Activated CD8-positive, alpha-beta T cell treated with anti-CD3 and anti-CD28 coated beads, Interleukin-2, amount 10 ng/mL, durations not matched to agents 7 days and 5 days (primary cell): ENCODE measurements at regions not wholly inside any gene's neighbourhood (a gene's known extent, or its start where the extent isn't known, plus 50 kb on each side); places are given as distances from the start of the nearest gene placed in this dataset.
"Not testable (repeated sequence)": the region's sequence is repeated elsewhere in the genome, so short reads cannot be mapped to it uniquely, and the experiment has no call there.

ENCODE experiments used
- ATAC-seq: fragments of 150-1000 bp; cut with Tn5 transposase; one replicate; pipeline ENCODE4 v1.10.0; 2021; ENCODE audit warnings: moderate library complexity
- CTCF ChIA-PET: fragments of 350-600 bp; sonication (Branson Sonifier 250); formaldehyde crosslinking; loops from one replicate; lab custom pipeline; 2021; ENCODE audit warnings: antibody characterized with exemption; lab: Charles Lee
- POLR2A ChIA-PET: fragments of 350-600 bp; sonication (Branson Sonifier 250); formaldehyde crosslinking; loops from one replicate; lab custom pipeline; 2021; ENCODE audit warnings: antibody characterized with exemption; lab: Charles Lee
- DNase-seq: peaks from one replicate; pipeline ENCODE4 v3.0.0-alpha.2; 2020
- H3K27ac Mint-ChIP-seq: one replicate; pipeline ENCODE4 v1.8.0; 2021; ENCODE audit warnings: mild to moderate bottlenecking, mixed read lengths
- H3K27me3 Mint-ChIP-seq: one replicate; pipeline ENCODE4 v1.8.0; 2021; ENCODE audit warnings: low read depth, mixed read lengths
- H3K36me3 Mint-ChIP-seq: one replicate; pipeline ENCODE4 v1.8.0; 2021; ENCODE audit warnings: low read depth, mixed read lengths
- H3K4me1 Mint-ChIP-seq: one replicate; pipeline ENCODE4 v1.8.0; 2021; ENCODE audit warnings: low read depth, mixed read lengths
- H3K4me3 Mint-ChIP-seq: one replicate; pipeline ENCODE4 v1.8.0; 2021; ENCODE audit warnings: mild to moderate bottlenecking, mixed read lengths
- H3K9me3 Mint-ChIP-seq: one replicate; pipeline ENCODE4 v1.8.0; 2022; ENCODE audit warnings: mixed read lengths; ENCODE audit not compliant: insufficient read depth

DNA sequence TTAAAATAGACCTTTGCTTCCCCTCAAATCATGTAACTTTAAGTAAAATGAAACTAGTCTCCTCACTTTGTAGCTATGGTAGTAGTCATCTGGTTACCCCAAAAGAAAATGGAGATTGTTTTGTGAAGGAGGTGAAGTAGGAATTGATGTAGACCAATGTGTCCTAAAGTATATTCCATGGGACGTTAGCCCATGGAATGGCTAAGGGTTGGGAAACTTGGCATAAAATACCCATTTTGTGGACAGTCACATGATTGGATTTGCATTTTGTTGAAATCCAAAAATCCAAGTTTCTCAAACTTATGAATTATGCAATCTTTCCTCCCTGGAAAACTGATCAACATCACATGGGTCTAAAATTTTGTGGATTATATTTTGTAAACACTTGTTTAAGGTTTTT, 290.6 kb downstream of the OSTF1 start:
- no peak for ATAC-seq

DNA sequence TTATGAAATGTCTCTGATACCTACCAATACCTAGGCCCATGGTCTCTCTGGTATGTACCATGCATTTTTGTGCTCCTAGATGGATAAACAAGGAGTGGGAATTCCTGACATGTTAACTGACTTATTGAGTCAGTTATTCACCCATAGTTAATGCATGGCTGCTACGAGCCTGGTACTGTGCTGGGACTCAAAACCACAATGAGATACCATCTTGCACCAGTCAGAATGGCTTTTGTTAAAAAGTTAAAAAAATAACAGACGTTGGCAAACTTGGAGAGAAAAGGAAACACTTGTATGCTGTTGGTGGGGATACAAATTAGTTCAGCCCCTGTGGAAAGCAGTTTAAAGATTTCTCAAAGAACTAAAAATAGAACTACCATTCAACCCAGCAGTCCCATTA, 293.8 kb downstream of the OSTF1 start:
- H3K36me3 Mint-ChIP-seq = no peaks in the 10 kb centered on the region
- POLR2A ChIA-PET = no interaction called here
- ATAC-seq (no peak), DNase-seq (no peak)
- CTCF ChIA-PET = no interaction called here
- no peaks in the 10 kb centered on the region for H3K27me3 Mint-ChIP-seq
- H3K9me3 Mint-ChIP-seq = peaks cover 14% of the 10 kb centered on the region
- no peak overlapping the region for H3K27ac Mint-ChIP-seq
- no peaks in the 10 kb centered on the region for H3K4me1 Mint-ChIP-seq
- no peak overlapping the region for H3K4me3 Mint-ChIP-seq

More for the DNA sequence above, 290.6 kb downstream of the OSTF1 start:
- POLR2A ChIA-PET = no interaction called here
- Mint-ChIP-seq H3K27ac (no peak overlapping the region), H3K4me3 (no peak overlapping the region), H3K9me3 (no peaks in the 10 kb centered on the region), H3K4me1 (no peaks in the 10 kb centered on the region), H3K36me3 (no peaks in the 10 kb centered on the region), H3K27me3 (no peaks in the 10 kb centered on the region)
- CTCF ChIA-PET = no interaction called here
- no peak for DNase-seq

DNA sequence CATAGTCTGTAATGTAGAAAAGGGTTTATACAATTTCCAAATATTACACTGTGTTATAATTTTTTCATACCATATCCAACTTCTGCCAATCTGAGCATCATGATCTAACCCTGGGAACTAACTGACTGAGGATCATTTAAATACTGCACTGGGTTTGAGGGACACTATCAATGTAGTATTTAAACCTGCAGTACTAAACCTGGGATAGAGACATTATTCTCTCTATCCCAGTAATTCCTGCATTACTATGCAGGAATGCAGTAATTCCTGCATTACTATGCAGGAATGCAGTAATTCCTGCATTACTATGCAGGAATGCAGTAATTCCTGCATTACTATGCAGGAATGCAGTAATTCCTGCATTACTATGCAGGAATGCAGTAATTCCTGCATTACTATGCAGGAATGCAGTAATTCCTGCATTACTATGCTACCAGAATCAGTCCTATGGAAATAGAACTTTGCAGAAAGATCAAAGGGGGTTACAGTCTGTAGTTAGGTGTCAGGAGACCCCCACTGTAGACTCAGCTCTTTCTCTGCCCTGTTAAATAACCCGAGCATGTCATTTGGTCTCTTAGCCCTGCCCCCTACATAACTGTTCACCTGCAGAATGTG, 295.2 kb downstream of the OSTF1 start:
- H3K27me3 Mint-ChIP-seq, H3K36me3 Mint-ChIP-seq, H3K4me3 Mint-ChIP-seq, H3K4me1 Mint-ChIP-seq, DNase-seq, H3K27ac Mint-ChIP-seq, CTCF ChIA-PET, ATAC-seq, POLR2A ChIA-PET: not testable (repeated sequence)
- H3K9me3 Mint-ChIP-seq = peaks cover 14% of the 10 kb centered on the region

DNA sequence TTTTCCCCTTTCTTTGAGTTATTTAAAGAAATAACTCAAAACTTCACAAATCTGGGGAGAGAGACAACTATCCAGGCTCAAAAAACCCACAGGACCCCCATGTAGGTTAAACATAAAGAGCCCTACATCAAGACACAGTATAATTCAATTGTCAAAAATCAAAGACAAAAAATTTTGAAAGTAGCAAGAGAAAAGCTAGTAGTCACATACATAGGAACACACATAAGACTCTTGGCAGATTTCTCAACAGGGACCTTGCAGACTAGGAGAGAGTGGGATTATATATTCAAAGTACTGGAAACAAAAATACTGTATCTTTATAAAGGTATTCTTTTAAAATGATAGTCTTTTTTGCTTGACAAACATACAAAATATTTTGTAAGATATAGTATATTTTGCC, 296.9 kb downstream of the OSTF1 start:
- ChIA-PET CTCF (interaction anchor here (1.0 kb wide), 1 partner anchor 35 kb away, joined by 3 read pairs; no protein-coding TSS in a partner anchor), POLR2A (no interaction called here)
- ATAC-seq (no peak), DNase-seq (no peak)
- Mint-ChIP-seq H3K4me3 (no peak overlapping the region), H3K27ac (no peak overlapping the region), H3K9me3 (peaks cover 14% of the 10 kb centered on the region), H3K36me3 (no peaks in the 10 kb centered on the region), H3K27me3 (no peaks in the 10 kb centered on the region), H3K4me1 (no peaks in the 10 kb centered on the region)

DNA sequence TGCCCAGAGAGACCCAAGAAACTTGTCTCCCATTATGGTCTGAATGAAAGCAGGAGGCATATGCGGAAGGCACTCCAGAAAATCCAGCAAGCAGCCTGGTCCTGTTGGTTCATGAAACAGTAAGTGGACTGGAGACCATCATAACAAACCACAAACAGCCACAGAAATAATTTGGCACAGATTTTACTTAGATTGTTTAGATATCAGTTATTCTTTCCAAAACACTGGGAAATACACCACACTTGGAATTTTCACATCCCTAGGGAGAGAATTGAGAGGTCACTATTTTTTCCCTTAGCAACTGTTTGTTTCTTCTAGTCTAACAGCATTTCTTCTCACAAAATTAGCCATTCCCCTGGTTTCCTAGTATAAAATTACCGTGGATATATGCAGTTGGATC, 300.8 kb downstream of the OSTF1 start:
- no peaks in the 10 kb centered on the region for H3K4me1 Mint-ChIP-seq
- DNase-seq = no peak
- CTCF ChIA-PET = no interaction called here

DNA sequence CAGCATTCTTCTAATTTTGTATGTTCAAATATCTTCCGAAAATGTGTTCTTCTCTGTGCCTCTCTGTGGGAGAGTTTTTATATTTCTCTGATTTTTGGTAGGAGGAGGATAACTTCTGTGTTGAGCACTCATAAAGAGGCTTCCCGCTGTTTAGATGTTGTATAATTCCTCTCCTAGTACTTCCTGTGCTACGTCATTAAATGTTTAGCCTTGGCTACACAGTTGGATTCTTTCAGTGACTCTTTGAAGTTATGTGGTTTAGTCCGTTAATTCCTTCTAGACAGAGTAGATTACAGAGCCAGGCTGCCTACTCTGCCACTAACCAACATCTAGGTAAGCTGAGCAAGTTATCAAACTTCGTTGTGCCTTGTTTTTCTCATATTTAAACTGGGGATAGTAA, 302.6 kb downstream of the OSTF1 start:
- Mint-ChIP-seq H3K36me3 (no peaks in the 10 kb centered on the region), H3K9me3 (no peaks in the 10 kb centered on the region), H3K27me3 (no peaks in the 10 kb centered on the region), H3K4me3 (no peak overlapping the region), H3K27ac (no peak overlapping the region), H3K4me1 (no peaks in the 10 kb centered on the region)
- ChIA-PET CTCF (no interaction called here), POLR2A (no interaction called here)
- DNase-seq = no peak
- ATAC-seq = no peak

More for the DNA sequence above, 300.8 kb downstream of the OSTF1 start:
- no peak for ATAC-seq
- H3K36me3 Mint-ChIP-seq = no peaks in the 10 kb centered on the region
- peaks cover 14% of the 10 kb centered on the region for H3K9me3 Mint-ChIP-seq
- no peak overlapping the region for H3K4me3 Mint-ChIP-seq
- H3K27ac Mint-ChIP-seq = no peak overlapping the region
- H3K27me3 Mint-ChIP-seq = no peaks in the 10 kb centered on the region
- POLR2A ChIA-PET = no interaction called here

DNA sequence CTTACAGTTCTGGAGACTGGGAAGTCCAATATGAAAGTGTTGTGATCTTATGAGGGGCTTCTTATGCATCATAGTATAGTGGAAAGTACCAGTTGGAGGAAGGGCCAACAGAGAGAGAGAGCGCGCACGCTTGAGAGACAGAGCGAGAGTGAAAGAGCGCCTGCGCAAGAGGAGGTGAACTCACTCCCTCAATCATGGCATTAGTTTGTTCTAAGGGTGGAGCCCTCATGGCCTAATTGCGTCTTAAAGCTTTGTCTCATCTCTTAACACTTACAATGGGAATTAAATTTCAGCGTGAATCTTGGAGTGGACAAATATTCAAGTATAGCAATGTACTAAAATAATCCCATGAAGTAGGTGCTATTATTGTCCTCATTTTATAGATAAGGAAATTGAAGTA, 303.2 kb downstream of the OSTF1 start:
- DNase-seq = no peak
- H3K4me1 Mint-ChIP-seq = no peaks in the 10 kb centered on the region
- no peak overlapping the region for H3K27ac Mint-ChIP-seq
- H3K4me3 Mint-ChIP-seq = no peak overlapping the region
- H3K27me3 Mint-ChIP-seq = no peaks in the 10 kb centered on the region
- H3K9me3 Mint-ChIP-seq = no peaks in the 10 kb centered on the region
- ChIA-PET CTCF (no interaction called here), POLR2A (no interaction called here)
- no peaks in the 10 kb centered on the region for H3K36me3 Mint-ChIP-seq
- ATAC-seq = no peak

DNA sequence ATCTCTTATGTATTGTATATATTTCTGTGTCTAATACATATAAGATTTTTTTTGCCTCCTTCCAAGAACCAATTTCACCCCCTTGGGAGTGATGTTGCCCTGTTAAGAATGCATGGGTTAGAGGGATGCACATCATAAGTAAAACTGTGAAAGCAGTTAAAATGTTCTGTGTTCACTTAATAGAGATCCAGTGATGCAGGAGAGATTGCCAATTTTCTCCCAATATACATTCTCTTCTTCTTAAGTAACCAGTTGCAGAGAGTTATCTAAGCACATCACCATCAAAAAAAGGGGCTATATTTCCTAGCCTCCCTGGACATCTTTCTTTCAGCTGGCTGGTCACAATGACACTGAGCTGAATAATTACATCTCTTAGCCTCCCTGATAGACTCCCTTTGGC, 307.0 kb downstream of the OSTF1 start:
- Mint-ChIP-seq H3K27ac (no peak overlapping the region), H3K27me3 (no peaks in the 10 kb centered on the region), H3K36me3 (no peaks in the 10 kb centered on the region), H3K4me3 (no peak overlapping the region), H3K9me3 (no peaks in the 10 kb centered on the region), H3K4me1 (no peaks in the 10 kb centered on the region)
- ATAC-seq (no peak), DNase-seq (no peak)
- CTCF ChIA-PET = no interaction called here
- POLR2A ChIA-PET = no interaction called here

DNA sequence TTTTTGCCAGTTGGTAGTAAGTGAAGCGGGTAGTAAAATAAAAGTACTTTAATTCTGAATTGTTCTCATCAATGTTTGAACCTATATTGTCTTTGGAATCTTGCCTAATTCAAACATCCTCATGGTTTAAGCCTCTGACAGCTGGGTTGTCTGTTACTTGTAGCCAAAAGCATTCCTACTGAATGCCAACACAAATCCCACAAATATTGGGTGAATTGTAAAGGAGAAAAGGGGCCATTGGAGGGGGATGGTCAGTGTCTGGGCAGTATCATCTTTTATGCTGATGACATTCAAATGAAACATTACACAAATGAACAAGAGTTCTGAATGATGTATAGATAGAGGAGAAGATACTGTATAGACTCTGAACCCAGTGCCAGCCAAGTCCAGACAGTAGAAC, 309.5 kb downstream of the OSTF1 start:
- no peak overlapping the region for H3K4me3 Mint-ChIP-seq
- ATAC-seq (no peak), DNase-seq (no peak)
- CTCF ChIA-PET = no interaction called here
- no peaks in the 10 kb centered on the region for H3K4me1 Mint-ChIP-seq
- no peaks in the 10 kb centered on the region for H3K36me3 Mint-ChIP-seq
- no peak overlapping the region for H3K27ac Mint-ChIP-seq
- H3K9me3 Mint-ChIP-seq = no peaks in the 10 kb centered on the region
- POLR2A ChIA-PET = no interaction called here
- no peaks in the 10 kb centered on the region for H3K27me3 Mint-ChIP-seq

DNA sequence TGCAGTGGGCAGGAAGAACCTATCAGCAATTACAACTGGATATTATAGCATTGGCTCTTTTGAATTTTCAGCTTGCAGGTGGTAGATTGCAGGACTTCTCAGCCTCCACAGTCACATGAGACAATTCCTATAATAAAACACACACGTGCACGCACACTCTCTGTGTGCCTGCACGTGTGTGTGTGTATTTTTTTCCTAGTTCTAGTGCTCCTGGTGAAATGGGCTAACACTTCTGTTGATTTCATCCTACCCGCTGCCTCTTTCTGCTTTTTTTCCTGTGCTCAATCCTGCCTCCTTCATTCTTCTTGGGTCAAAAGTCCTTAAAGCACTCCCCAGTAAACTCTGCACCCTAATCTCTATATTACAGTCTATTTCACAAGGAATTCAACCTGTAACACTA, 320.1 kb downstream of the OSTF1 start:
- H3K36me3 Mint-ChIP-seq = no peaks in the 10 kb centered on the region
- H3K9me3 Mint-ChIP-seq = no peaks in the 10 kb centered on the region
- no peak for DNase-seq
- CTCF ChIA-PET = no interaction called here
- H3K27ac Mint-ChIP-seq = no peak overlapping the region
- POLR2A ChIA-PET = no interaction called here
- no peak for ATAC-seq
- H3K27me3 Mint-ChIP-seq = no peaks in the 10 kb centered on the region
- H3K4me1 Mint-ChIP-seq = no peaks in the 10 kb centered on the region
- H3K4me3 Mint-ChIP-seq = no peak overlapping the region

DNA sequence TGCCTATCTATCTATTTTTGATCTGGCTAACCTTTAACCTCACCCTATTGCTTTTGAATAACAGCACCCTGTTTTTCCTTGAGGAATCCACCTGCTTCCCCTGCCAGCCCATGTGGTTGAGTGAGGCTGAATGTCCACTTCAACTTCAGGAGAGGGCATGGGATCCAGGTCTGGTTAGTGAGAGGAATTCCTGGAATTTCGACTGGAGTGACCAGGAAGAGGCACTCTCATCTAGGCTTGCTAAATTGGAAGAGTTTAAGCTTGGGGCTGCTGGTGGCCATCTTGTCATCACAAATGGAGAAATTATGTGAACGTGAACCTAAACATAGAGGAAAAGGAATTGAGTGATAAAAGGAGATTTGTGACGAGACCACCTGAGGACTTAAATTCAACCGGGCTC, 322.1 kb downstream of the OSTF1 start:
- ATAC-seq = no peak
- POLR2A ChIA-PET = no interaction called here
- H3K4me3 Mint-ChIP-seq = no peak overlapping the region

DNA sequence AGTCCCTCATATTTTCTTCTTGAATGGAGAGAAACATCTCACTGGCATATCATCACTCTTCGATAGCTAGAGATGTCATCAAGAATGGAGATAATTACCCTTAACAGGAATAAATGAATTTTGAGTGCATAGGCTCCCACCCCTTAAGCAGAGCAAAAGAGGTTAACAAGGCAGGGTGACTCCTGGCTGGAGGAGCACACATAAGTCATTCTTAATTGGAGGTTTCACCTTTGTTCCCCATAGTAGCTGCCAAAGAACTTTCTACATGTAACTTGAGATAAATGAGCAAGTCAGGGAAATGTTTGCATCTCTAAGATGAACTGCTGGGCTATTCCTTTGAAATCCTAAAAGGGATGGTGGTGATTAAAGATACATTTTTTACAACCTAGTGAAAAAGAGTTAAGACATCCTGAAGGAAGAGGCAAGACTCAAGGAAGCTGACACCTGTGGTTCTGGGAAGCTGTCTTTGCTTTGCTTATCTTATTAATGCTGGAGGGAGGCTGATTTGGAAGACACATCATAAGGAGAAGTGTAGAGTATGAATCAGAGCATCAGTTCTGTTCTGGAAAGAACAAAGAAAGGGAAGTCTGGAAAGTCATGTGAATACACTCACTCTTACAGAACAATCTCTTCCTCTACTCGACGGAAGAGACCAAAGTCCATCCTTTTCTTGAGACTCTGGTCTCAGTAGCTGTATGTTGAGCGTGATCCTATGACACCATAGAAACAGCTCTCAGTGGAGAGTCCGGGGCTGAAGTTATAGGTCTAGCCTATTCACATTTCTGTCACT, 326.3 kb downstream of the OSTF1 start:
- H3K27ac Mint-ChIP-seq = no peak overlapping the region
- DNase-seq (no peak), ATAC-seq (no peak)
- no peaks in the 10 kb centered on the region for H3K9me3 Mint-ChIP-seq
- H3K4me3 Mint-ChIP-seq = no peak overlapping the region
- H3K4me1 Mint-ChIP-seq = no peaks in the 10 kb centered on the region
- ChIA-PET POLR2A (no interaction called here), CTCF (no interaction called here)
- no peaks in the 10 kb centered on the region for H3K27me3 Mint-ChIP-seq
- H3K36me3 Mint-ChIP-seq = no peaks in the 10 kb centered on the region

More for the DNA sequence above, 322.1 kb downstream of the OSTF1 start:
- DNase-seq = no peak
- Mint-ChIP-seq H3K27ac (no peak overlapping the region), H3K27me3 (no peaks in the 10 kb centered on the region), H3K9me3 (no peaks in the 10 kb centered on the region), H3K36me3 (no peaks in the 10 kb centered on the region), H3K4me1 (no peaks in the 10 kb centered on the region)
- CTCF ChIA-PET = no interaction called here
